Mesenteric fat pad (tissue), 1 donor: ENCODE measurements at regions not wholly inside any gene's neighbourhood (a gene's known extent, or its start where the extent isn't known, plus 50 kb on each side); places are given as distances from the start of the nearest gene placed in this dataset.

ENCODE experiments used
- DNase-seq: peaks from one replicate; pipeline ENCODE4 v3.0.0-alpha.2; 2020; ENCODE audit warnings: low spot score
- donor health status: DM: yes; HTN: yes; CAD: no.

DNA sequence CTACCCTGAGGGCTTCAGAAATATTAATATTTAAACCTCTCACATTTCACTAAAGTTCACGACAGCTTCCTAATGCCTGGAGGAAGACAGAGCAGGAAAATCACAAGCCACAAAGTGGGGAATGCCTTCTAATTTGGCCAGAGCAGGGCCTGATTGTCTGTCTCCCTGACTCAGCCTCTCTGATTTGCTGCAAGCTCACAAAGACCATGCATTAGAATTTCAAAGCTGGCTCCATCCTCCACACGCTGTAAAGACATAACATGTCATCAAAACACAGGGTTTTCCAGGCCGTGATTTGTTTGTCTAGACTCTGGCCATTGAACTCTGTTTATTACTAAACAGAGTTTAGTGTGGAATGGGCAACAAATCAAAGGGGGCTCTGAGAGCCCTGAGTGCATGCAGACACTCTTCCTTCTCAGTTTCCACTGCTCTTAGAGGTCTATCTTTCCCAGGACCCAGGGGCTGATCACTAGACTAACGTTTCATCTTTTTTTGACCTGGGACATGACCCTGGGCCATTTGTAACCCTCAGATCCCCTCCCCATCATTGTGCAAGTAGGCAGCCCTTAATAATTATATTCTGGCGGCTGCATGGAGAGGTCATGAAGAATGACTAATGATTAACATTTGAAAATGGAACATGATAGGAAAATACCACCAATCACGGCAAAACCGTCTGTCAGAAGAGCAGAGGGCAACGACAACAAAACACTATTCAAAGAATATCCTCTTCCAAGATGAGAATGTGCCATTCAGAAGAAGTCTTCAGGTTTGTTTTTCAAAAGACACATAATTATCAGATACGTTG lies 140.2 kb downstream of the ENC1 start:
- no peak for DNase-seq

DNA sequence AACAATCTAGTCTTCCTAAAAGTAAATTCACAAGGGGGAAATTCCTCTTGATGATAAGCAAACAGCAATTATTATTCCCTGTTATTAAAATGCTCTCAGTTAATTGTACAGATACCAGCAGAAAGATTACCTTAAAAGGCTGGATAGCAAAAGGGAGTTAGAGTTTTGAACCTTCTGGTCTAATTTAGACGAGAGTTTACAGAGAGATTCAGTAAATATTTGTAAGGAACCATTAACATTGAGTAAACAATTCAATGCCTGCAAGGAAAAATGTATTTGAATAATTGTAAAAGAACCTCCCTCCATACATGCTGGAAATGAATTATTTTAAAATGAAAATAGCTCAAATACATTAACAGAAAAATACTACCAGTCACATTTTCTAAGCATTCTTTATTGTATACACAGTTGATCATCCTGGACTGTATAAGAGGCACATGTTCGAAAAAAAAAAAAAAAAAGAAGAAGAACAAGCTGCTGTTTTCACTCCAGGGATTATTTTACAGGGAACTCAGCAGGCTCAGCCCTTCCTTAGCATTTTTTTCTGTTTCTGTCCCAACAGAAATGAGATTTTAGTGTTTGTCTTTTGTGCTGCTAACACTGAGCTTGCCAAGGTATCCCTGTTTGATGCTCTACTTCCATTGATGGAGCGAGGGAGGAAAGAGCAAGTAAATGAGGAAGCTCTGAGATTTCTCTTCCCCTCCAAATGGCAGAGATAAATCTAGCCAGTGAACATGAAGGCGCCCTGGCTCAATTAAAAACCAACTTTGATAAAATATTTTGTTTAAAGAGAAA lies 141.1 kb downstream of the ENC1 start:
- no peak for DNase-seq

DNA sequence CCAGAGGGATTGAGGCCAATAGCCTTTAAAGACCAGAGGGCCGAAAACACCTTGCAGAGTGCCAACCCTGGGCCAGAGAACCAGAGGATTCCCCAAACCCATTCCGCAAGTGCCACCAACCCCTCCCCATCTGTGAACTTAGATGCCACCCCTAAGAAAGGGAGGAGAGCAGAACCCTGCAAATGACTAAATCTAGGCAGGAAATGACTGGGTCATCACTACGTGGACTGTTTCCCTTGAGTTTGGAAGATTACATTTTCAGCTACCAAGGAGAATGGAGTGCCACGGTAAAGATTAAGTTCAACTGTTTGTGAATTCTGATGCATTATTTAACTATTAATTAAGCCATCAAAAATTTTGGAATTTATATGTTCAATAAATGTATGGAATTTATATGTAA lies 142.8 kb downstream of the ENC1 start:
- peak; percentile 18 for DNase-seq

DNA sequence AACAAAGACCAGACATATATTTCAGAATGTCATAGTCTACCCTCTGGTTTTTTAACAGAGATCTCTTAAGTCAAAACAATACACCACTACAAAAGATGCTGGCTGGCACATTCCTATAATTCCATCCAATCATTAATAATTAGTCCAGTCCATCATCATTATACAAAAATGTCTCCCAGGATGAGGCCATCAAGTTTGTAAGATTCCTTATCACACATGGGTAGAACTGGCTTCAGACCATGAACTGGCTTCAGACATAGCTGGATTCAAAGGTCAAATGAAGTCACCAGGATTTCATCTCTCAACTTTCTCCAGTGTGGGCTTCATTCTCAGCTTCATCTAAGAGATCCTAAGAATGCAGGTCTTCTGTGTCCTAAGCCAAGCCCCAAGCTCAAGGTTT lies 147.1 kb downstream of the ENC1 start:
- no peak for DNase-seq

DNA sequence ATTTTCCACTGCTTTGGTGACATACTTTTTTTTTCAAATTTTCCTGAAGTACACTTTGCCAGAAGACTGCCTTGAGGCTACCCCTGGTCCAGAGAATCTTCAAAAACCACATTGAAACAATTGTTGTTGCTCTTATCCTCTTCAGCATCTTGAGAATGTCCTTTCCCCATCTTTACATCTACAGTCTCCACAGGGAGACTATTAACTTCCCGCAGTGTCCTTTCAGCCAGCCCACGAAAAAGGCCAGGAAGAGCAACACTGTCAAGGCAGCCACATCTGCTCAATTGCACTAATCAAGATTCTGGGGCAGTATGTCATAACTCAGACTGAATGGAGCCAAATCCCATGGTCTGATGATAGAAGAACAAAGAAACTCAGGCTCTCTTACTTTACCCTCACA lies 148.3 kb downstream of the ENC1 start:
- DNase-seq = no peak

DNA sequence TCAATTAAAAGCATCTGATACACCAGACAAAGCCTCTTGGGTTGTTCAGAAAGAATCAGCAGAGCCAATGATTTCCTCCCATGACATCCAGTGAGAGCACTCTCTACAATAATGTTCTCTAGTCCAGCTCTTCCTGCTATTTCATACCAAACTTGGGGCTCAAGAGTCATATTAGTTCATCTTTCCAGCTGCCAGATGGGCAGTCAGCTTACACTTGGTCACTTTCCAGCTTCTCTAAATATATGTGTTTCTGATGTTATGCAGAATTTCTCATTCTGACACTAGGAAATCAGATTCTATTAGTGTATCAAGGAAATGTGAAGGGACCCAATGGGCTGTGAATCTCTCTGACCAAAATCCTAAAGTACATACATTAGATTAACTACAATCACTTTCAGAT lies 148.9 kb downstream of the ENC1 start:
- no peak for DNase-seq

DNA sequence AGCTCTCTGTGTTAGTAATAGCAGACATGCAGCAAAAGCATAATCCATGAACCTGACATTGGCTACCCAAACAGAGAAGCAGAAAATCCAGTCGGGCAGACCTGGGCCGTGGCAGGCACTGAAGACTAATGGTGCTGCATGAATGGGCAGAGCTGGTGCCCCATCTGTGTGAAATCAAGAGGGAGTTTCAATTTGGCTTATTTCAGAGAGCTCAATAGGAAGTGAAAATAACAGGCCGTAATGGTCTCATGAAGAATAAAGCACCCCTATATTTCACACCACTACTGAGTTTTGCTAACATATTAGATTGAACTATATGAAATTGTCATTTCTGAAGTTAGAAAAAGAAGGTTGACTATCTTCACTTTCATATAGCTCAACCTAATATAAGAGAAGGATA lies 149.7 kb downstream of the ENC1 start:
- DNase-seq = peak; percentile 57

DNA sequence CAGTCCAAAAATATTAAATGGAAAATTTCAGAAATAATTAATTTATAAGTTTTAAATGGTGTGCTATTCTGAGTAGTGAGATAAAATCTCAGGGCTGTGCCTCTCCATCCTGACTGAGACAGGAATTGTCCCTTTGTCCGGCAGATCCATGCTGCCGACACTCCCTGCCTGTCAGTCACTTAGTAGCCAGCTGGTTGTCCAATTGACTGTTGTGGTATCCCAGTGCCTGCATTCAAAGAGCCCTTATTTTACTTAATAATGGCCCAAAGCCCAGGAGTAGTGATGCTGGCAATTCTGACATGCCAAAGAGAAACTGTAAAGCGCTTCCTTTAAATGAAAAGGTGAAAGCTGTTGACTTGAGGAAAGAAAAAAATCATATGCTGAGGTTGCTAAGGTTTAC lies 157.5 kb downstream of the ENC1 start:
- peak; percentile 1 for DNase-seq

DNA sequence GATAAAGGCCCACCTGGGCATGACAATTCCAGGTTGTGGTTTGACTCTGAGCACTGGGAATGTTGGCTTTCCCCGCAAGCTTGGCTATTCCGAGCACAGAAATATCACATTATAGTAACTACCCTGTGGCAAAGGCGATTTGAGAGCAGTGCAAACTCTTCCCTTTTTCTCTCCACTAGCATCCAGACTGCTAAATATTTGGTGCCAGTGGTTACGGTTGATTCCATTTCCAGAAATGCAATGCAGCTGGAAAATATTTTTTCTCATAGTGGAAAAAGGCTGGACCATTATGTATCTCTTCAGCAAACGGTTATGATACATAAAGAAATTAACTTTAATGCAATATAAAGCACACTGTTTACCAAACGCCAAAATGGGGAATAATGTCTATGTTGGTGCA lies 158.0 kb downstream of the ENC1 start:
- DNase-seq = peak; percentile 22

DNA sequence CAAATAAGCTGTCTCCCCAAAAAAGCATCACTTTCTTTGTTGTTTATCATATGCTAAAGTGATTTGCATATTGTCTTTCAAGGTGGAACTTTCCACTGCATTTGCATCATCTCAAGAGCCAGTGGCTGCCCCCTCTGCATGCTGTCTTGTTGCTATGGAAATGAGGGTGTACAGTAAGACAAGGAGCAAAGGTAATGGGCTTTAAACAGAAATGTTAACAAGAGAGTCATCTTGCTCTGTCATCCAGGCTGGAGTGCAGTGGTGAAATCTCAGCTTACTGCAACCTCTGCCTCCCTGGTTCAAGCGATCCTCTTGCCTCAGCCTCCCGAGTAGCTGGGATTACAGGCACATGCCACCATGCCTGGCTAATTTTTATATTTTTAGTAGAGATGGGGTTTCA lies 159.2 kb downstream of the ENC1 start:
- peak; percentile 28 for DNase-seq

DNA sequence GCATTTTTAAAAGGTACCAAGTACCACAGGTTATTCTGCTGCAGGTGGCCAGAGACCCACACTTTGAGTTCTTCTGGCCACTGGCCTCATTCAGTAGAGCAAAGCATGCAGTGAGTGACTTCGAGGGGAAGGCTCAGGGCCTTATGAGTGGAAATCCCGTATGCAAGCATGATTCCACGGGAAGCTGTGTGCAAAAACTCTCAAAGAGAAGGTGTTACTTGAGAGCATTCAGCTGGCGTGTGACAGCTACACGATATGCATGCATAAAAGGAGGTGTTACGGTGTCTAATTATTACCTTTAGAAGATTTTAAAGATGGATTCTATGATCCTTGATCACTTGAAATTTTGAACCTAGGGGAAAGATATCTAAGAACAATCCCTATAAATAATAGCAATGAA lies 160.3 kb downstream of the ENC1 start:
- DNase-seq = peak; percentile 51

DNA sequence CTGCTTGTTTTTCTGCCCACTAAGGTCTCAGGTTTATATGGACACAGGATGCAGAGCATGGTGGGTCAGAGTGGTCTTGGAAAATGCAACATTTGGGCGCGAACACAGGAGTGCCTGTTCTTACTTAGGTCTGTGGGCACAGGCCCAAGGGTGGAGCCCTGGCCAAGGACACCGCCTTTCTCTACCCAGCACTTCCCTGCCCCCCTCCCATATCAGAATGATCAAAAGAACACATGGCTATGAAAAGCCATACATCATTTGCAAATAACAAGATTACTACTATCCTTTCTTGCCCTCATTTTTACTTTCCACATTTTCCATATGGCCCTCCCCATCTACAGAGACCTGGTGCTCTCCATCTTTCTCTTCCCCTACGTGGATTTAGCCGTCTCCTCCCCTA lies 162.2 kb downstream of the ENC1 start:
- DNase-seq = no peak

DNA sequence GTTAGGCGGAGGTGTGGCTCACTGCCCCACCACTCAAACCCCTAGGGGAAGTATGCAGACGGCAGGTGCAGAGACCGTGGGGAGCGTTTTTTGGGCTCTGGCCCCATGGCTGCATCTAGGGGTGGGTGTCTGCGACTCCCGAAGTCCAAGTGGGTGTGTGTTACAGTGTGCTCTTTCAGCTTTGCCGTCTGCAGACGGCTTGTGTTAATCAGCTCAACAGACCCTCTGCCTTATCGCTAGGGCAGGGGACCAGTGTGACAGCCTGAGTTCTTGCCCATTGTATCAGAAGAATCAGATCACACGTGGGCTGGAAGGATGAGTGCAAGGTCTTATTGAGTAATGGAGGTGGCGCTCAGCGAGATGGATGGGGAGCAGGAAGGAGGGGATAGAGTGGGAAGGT lies 162.8 kb downstream of the ENC1 start:
- no peak for DNase-seq

DNA sequence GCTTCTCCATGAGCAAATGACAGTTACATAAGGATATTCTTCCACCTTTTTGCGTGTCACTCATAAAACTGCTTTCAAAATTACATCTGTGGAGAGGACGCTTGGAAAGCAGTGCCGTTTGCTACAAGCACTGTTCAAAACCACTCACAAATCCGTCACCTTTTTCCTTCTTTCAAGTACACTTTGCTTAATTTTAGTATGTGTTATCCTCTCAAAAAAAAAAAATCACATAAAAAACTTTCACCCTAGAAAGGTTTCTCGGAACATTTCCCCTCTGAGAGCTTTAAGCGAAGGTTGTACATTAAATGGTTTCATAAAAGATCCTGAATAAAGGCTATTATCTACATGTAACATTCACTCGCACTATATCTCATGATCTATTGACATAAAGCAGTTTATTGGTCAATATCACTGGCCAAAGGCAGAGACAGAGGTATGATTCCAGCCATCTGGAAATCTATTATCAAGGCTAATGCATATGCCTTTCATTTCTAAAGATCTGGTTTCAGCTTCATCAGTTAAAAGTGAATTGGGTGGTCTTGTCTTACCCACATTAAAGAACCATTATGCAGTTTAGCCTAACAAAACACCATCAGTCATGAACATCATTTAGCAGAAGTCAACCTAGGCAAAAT lies 163.6 kb downstream of the ENC1 start:
- no peak for DNase-seq

DNA sequence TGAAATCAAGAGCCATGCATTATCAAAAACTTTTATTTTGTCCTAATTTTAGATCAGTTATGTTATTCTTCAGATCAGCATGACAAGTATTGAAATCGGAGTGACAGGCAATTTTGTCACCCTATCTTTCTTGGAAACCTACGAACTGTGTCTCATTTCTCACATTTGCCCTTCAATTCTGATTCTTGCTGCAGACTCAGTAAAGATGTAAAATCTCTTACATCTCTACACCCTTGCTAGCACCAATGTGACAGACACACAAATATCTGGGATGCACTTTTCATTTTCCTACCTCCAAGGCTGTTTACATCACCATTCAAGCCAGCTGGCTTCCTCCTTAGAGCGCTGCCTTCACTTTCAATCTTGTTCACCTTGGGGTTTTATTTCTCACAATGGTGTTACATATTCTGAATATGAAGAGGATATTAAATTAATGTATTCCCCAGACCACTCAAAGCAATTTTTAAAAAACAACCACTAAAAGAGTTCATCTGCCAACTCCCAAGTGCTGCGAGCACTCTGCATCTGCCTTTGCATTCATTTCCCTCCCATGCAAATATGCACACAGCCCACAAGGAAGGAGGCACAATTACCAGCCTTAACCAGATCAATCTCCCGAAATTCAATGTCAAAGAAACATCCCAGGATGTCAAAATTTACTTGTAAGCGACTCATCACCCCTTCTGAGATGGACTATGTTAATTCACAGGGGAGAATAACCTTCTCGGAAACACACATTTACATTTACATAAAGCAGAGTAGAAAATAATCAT lies 164.3 kb downstream of the ENC1 start:
- DNase-seq = no peak

DNA sequence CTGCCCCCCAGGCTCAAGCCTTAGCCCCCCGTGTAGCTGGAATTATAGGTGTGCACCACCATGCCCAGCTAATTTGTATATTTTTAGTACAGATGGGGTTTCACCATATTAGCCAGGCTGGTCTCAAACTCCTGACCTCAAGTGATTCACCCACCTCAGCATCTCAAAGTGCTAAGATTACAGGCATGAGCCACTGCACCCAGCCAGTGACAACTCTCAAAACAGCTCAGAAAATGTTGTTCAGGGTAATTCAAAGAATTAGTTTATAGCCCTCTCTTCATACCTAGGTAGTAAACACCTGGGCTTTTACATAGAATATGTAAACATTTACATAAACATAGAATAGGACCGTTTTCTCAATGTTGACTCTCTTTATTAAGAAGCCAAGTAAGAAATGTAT lies 168.7 kb downstream of the ENC1 start:
- no peak for DNase-seq

DNA sequence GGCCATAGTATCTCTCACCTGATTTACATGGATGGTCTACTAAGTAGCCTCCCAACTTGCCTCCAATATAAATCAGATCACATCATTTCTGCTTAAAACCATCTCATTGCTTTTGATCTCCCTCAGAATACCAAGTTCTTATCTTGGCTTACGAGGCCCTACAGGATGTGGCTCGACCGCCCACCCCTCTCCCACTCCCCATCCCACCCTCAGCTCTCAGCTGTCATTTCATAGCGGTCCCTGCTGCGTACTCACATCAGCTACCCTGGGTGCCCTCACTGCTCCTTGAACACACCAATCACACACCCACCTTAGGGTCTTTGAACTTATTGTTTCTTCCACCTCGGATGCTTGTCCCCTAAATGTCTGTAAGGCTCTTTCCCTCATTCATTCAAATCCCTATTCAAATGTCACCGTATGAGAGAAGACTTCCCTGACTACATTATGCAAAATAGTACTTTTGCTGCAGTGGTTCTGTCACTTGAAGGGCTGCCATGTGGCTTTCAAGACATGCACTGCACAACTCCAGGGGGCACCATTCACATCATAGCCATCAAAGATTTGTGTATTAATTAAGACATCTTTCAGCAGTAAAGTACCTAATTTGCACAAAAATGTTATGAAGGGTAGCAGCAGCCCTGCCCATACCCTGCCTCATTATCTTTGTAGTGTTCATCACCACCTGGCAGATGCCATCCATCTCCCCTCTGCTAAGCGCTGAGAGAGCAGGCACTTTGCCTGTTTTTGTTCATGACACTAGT lies 171.1 kb downstream of the ENC1 start:
- DNase-seq = no peak

DNA sequence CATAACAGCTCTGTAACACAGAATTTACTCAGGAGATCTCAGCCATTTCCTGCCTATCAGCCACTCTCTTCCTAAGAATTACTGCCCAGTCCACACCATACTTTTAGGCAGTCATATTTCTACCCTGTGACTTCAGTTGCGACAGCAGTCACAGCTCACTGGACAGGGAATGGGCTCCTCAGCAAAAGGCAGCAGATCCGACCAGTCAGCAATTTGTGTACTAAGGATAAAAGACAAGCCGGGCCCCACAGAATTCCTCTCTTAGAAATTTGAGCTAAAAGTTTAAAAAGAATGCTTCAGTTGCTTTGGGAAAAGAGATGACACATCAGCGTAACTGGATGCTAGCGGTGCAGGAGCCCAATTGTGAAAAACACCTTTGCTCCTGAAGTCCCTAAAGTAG lies 172.1 kb downstream of the ENC1 start:
- DNase-seq = no peak

DNA sequence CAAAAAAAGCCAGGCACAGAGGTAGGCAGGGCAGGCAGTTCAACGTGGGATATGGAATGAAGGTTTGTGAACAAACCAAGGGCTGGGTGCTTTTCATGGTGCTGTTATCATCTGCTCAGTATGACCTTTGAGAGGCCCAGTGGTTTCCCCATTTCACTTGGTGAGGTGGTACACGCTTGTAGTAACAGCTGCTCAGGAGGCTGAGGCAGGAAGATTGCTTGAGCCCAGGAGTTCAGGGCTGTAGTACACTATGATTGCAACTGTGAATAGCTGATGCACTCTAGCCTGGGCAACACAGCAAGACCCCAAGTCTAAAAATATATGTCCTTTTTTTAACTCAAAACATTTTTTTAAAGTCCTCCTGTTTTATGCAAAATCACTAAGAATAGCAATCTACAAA lies 174.8 kb downstream of the ENC1 start:
- no peak for DNase-seq

DNA sequence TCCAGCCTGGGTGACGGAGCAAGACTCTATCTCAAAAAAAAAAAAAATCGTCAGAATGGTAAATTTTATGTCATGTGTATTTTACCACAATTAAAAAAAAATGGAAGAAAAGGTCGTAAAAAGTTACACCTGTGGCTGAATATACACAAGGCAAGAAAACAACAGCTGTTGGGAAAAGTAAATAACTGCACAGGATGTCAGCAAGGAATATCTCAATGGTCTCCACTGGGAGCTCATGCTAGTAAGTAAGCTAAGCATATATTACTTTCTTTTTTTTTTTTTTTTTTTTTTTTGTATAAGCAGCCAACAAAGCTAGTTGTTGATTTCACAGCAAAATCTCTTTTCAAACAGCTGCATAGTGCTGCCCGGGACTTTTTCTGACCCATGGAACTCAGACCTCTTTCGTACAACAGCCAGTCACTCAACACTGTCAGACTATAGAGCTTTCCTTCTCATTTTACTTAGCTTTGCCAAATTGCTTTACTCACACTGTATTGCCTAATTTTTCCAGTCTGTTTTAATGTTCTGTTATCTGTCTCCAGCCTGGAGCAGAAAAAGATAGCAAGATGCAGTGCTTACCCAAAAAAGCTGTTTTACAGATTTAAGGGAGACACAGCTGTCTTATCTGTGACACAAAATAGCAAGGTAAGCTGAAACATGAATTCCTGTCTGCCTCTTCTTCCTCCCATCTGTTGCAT lies 175.9 kb downstream of the ENC1 start:
- DNase-seq = no peak
